Liver (tissue), 8 donors: ENCODE measurements at regions not wholly inside any gene's neighbourhood (a gene's known extent, or its start where the extent isn't known, plus 50 kb on each side); places are given as distances from the start of the nearest gene placed in this dataset.

Experiments
- DNase-seq: peaks from one replicate; pipeline ENCODE4 v3.0.0-alpha.2; 2017; ENCODE audit warnings: low spot score
- H3K27ac ChIP-seq, 2 donors: one replicate each; pipeline ENCODE4 v1.7.0; 2013; ENCODE audit warnings: inconsistent platforms in 2 of 2, low read length in 2 of 2, control low read depth in 1 of 2, low read depth in 1 of 2, mild to moderate bottlenecking in 1 of 2
- H3K27me3 ChIP-seq, 4 donors: one replicate each; pipeline versions ENCODE4 v1.6.1 to v1.7.0; 2013; ENCODE audit warnings: low read length in 3 of 4, inconsistent platforms in 1 of 4, mild to moderate bottlenecking in 1 of 4, moderate library complexity in 1 of 4; ENCODE audit not compliant: control insufficient read depth in 4 of 4, insufficient read depth in 4 of 4
- H3K36me3 ChIP-seq, 4 donors: one replicate each; pipeline versions ENCODE4 v1.6.1 to v1.7.0; 2013; ENCODE audit warnings: low read length in 3 of 4, mild to moderate bottlenecking in 3 of 4, low read depth in 1 of 4, moderate library complexity in 1 of 4; ENCODE audit not compliant: control insufficient read depth in 4 of 4, insufficient read depth in 3 of 4
- H3K4me1 ChIP-seq, 4 donors: one replicate each; pipeline versions ENCODE4 v1.6.1 to v1.7.0; 2013; ENCODE audit warnings: low read length in 3 of 4, mild to moderate bottlenecking in 3 of 4, moderate library complexity in 1 of 4; ENCODE audit not compliant: control insufficient read depth in 4 of 4, insufficient read depth in 4 of 4
- H3K4me3 ChIP-seq, 3 donors: one replicate each; pipeline versions ENCODE4 v1.6.1 to v1.7.0; 2013; ENCODE audit warnings: low read length in 3 of 3, control low read depth in 1 of 3, low read depth in 1 of 3, mild to moderate bottlenecking in 1 of 3
- H3K9ac ChIP-seq, 2 donors: one replicate each; pipeline ENCODE4 v1.7.0; 2013; ENCODE audit warnings: low read length in 2 of 2, mild to moderate bottlenecking in 2 of 2, moderate library complexity in 2 of 2, control low read depth in 1 of 2, low read depth in 1 of 2
- H3K9me3 ChIP-seq, 4 donors: one replicate each; pipeline versions ENCODE4 v1.6.1 to v1.7.0; 2013; ENCODE audit warnings: low read length in 3 of 4; ENCODE audit not compliant: control insufficient read depth in 4 of 4
- ATF3 ChIP-seq: IDR thresholded peaks from 2 replicates; pipeline ENCODE4 v1.6.1; 2016; ENCODE audit warnings: antibody characterized with exemption
- CTCF ChIP-seq: fragments of 150-350 bp; IDR thresholded peaks from 2 replicates; pipeline ENCODE4 v1.5.1; 2017; ENCODE audit warnings: improper control_type of control experiment, low read depth, low read length; ENCODE audit not compliant: missing input control
- EGR1 ChIP-seq, 2 donors: IDR thresholded peaks; 2 replicates each; pipeline ENCODE4 v1.6.1; 2016 to 2018; ENCODE audit warnings: antibody characterized with exemption in 2 of 2, low read depth in 2 of 2
- FOXA1 ChIP-seq: IDR thresholded peaks from 2 replicates; pipeline ENCODE4 v1.6.1; 2016; ENCODE audit warnings: antibody characterized with exemption
- FOXA2 ChIP-seq: IDR thresholded peaks from 2 replicates; pipeline ENCODE4 v1.6.1; 2016; ENCODE audit warnings: antibody characterized with exemption
- GABPA ChIP-seq, 2 donors: IDR thresholded peaks in 1 of 2; conservative IDR thresholded peaks in 1 of 2; 2 replicates each; pipeline ENCODE4 v1.6.1; 2016; ENCODE audit warnings: antibody characterized with exemption in 2 of 2, mild to moderate bottlenecking in 1 of 2, moderate library complexity in 1 of 2
- HNF4A ChIP-seq, 2 donors: conservative IDR thresholded peaks; 2 replicates each; pipeline ENCODE4 v1.6.1; 2016; ENCODE audit warnings: antibody characterized with exemption in 2 of 2, mild to moderate bottlenecking in 2 of 2
- HNF4G ChIP-seq: IDR thresholded peaks from 2 replicates; pipeline ENCODE4 v1.6.1; 2016; ENCODE audit warnings: antibody characterized with exemption
- JUND ChIP-seq, 2 donors: IDR thresholded peaks; 2 replicates each; pipeline ENCODE4 v1.6.1; 2016; ENCODE audit warnings: antibody characterized with exemption in 2 of 2
- MAX ChIP-seq: IDR thresholded peaks from 2 replicates; pipeline ENCODE4 v1.6.1; 2016; ENCODE audit warnings: antibody characterized with exemption
- NR2F2 ChIP-seq: IDR thresholded peaks from 2 replicates; pipeline ENCODE4 v1.6.1; 2016; ENCODE audit warnings: antibody characterized with exemption
- RAD21 ChIP-seq, 2 donors: IDR thresholded peaks; 2 replicates each; pipeline ENCODE4 v1.6.1; 2016; ENCODE audit warnings: antibody characterized with exemption in 2 of 2, mild to moderate bottlenecking in 2 of 2
- REST ChIP-seq: IDR thresholded peaks from 2 replicates; pipeline ENCODE4 v1.6.1; 2016; ENCODE audit warnings: antibody characterized with exemption, mild to moderate bottlenecking
- RXRA ChIP-seq, 2 donors: IDR thresholded peaks; 2 replicates each; pipeline ENCODE4 v1.6.1; 2017 to 2018; ENCODE audit warnings: antibody characterized with exemption in 2 of 2, mild to moderate bottlenecking in 1 of 2
- SP1 ChIP-seq: IDR thresholded peaks from 2 replicates; pipeline ENCODE4 v1.6.1; 2018; ENCODE audit warnings: antibody characterized with exemption, mild to moderate bottlenecking
- TAF1 ChIP-seq: conservative IDR thresholded peaks from 2 replicates; pipeline ENCODE4 v1.6.1; 2016; ENCODE audit warnings: antibody characterized with exemption, mild to moderate bottlenecking
- YY1 ChIP-seq: IDR thresholded peaks from 2 replicates; pipeline ENCODE4 v1.6.1; 2016; ENCODE audit warnings: antibody characterized with exemption, mild to moderate bottlenecking
- ZBTB33 ChIP-seq: IDR thresholded peaks from 2 replicates; pipeline ENCODE4 v1.6.1; 2016; ENCODE audit warnings: antibody characterized with exemption
- WGBS: extraction: QIAGEN DNeasy Blood & Tissue Kit; methylation state at CpG from one replicate; pipeline ENCODE4 v1.1.7; 2013; 5-methylcytosine and 5-hydroxymethylcytosine counted together
- donor health status: healthy.
- donor health status: healthy.
- donor health status: healthy.
- donor health status: healthy.
- donor health status: healthy.

- TF ChIP-seq ATF3: no peak
- no peak for TF ChIP-seq TAF1
- no peak for TF ChIP-seq HNF4G
- no peak for TF ChIP-seq FOXA1
- no peak for TF ChIP-seq RAD21 (IDR thresholded peaks at IDR 0.05)
- no peak for TF ChIP-seq RXRA (IDR thresholded peaks at IDR 0.05)
- no peak for TF ChIP-seq CTCF
- no peak for TF ChIP-seq MAX
- no peak for TF ChIP-seq FOXA2
- no peak for TF ChIP-seq HNF4A (conservative IDR thresholded peaks at IDR 0.05)
- TF ChIP-seq NR2F2: no peak
- H3K4me3 ChIP-seq: no peak overlapping the region
- H3K4me1 ChIP-seq: no peaks in the 10 kb centered on the region
- no peaks in the 10 kb centered on the region for H3K36me3 ChIP-seq
- H3K9me3 ChIP-seq: peaks cover 0 to 8% (median 2%) of the 10 kb centered on the region in 4 donors
- 61% methylated on average over 1 of the region's 1 CpG for WGBS
- no peak for DNase-seq
- H3K27ac ChIP-seq: no peak overlapping the region
- no peak overlapping the region for H3K9ac ChIP-seq
- H3K27me3 ChIP-seq: peaks cover 0 to 3% (median 0%) of the 10 kb centered on the region in 4 donors
Measured at GRCh38 chr16:65445313-65446260, 323.7 kb upstream of the CDH11 start.

- no peak for DNase-seq
- Histone ChIP-seq H3K36me3 (no peaks in the 10 kb centered on the region), H3K9me3 (no peaks in the 10 kb centered on the region), H3K27me3 (peaks cover 0 to 3% (median 0%) of the 10 kb centered on the region in 4 donors), H3K4me3 (no peak overlapping the region), H3K4me1 (no peaks in the 10 kb centered on the region), H3K9ac (no peak overlapping the region), H3K27ac (no peak overlapping the region)
- TF ChIP-seq RXRA (IDR thresholded peaks at IDR 0.05) (no peak), NR2F2 (no peak), HNF4A (conservative IDR thresholded peaks at IDR 0.05) (no peak), EGR1 (IDR thresholded peaks at IDR 0.05; ENCODE audit: low read depth in 2 of 2) (no peak), CTCF (no peak), FOXA1 (no peak), REST (no peak), TAF1 (no peak), ATF3 (no peak), MAX (no peak), GABPA (IDR thresholded peaks at IDR 0.05 in 1 of 2, conservative IDR thresholded peaks at IDR 0.05 in 1 of 2) (no peak), ZBTB33 (no peak), RAD21 (IDR thresholded peaks at IDR 0.05) (no peak), JUND (IDR thresholded peaks at IDR 0.05) (no peak), FOXA2 (no peak), HNF4G (no peak), SP1 (no peak), YY1 (no peak)
- WGBS: 55% methylated on average over 2 of the region's 2 CpGs
Measured at GRCh38 chr16:65441501-65441900, 319.6 kb upstream of the CDH11 start.
